ENCODE measurements at regions not wholly inside any gene's neighbourhood (a gene's known extent, or its start where the extent isn't known, plus 50 kb on each side); places are given as distances from the start of the nearest gene placed in this dataset.

GRCh38 chr4:103305355-103305754 lies 107.2 kb upstream of the CENPE start:
- DNase-seq (ENCODE audit: low read depth) = no peak
- no peak overlapping the region for H3K4me3 ChIP-seq (ENCODE audit: low read depth, low read length)
- in situ Hi-C loops (cut with HindIII; ENCODE audit: low sequenced_read_pairs) = no loop called here
- no peak for TF ChIP-seq CTCF (IDR thresholded peaks at IDR 0.05; ENCODE audit: low read depth, low read length, missing control alignments)

- in situ Hi-C loops (cut with HindIII; ENCODE audit: low sequenced_read_pairs) = no loop called here
- no peak for DNase-seq (ENCODE audit: low read depth)
- no peak for TF ChIP-seq CTCF (IDR thresholded peaks at IDR 0.05; ENCODE audit: low read depth, low read length, missing control alignments)
- no peak overlapping the region for H3K4me3 ChIP-seq (ENCODE audit: low read depth, low read length)
Observed at GRCh38 chr4:103303011-103303410, 104.9 kb upstream of the CENPE start.

DNA sequence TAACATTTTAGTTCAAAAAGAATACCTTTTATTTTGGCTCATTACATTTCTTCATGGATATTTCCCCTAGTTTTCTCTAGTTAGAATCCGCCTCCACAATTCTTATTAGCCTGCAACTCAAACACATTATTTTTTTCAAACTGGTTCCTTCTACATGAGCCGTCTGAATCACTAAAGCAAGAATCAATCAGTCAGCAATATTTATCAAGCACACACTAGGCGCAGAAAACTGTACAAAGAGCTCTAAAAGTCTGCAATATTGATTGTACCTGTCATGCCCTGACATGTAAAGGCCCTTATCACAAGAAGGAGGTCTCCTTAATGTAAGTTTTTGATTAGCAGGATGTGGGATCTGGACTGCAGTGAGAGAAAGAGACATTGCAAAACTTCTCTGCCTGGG lies 94.8 kb upstream of the CENPE start:
- no peak overlapping the region for H3K4me3 ChIP-seq (ENCODE audit: low read depth, low read length)
- in situ Hi-C loops (cut with HindIII; ENCODE audit: low sequenced_read_pairs) = no loop called here
- no peak for DNase-seq (ENCODE audit: low read depth)
- TF ChIP-seq CTCF (IDR thresholded peaks at IDR 0.05; ENCODE audit: low read depth, low read length, missing control alignments) = no peak

DNA sequence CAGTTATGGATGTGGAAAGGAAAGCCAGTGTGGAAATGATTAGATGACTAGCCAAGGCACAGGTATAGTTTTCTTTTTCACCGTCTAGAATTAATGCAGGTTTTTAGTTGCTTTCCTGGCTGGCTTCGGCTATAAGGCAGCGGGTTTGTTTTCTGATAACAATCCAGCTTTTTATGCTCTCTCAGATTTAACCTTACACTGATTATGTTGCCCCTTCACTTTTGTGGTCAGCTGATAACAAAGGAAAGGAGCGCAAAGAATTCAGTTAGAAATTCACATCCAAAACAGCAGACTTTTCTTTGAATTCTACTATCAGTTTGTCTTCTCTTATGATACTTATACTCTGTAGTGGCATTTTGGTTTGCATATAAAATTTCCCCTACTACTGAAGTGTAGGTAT lies 94.2 kb upstream of the CENPE start:
- TF ChIP-seq CTCF (IDR thresholded peaks at IDR 0.05; ENCODE audit: low read depth, low read length, missing control alignments) = no peak
- in situ Hi-C loops (cut with HindIII; ENCODE audit: low sequenced_read_pairs) = no loop called here
- DNase-seq (ENCODE audit: low read depth) = no peak
- H3K4me3 ChIP-seq (ENCODE audit: low read depth, low read length) = no peak overlapping the region

GRCh38 chr4:103289186-103289585 lies 91.0 kb upstream of the CENPE start:
- in situ Hi-C loops (cut with HindIII; ENCODE audit: low sequenced_read_pairs) = no loop called here
- no peak for TF ChIP-seq CTCF (IDR thresholded peaks at IDR 0.05; ENCODE audit: low read depth, low read length, missing control alignments)
- H3K4me3 ChIP-seq (ENCODE audit: low read depth, low read length) = no peak overlapping the region
- no peak for DNase-seq (ENCODE audit: low read depth)

GRCh38 chr4:103272174-103272573 lies 74.0 kb upstream of the CENPE start:
- no peak overlapping the region for H3K4me3 ChIP-seq (ENCODE audit: low read depth, low read length)
- no peak for TF ChIP-seq CTCF (IDR thresholded peaks at IDR 0.05; ENCODE audit: low read depth, low read length, missing control alignments)
- no peak for DNase-seq (ENCODE audit: low read depth)
- in situ Hi-C loops (cut with HindIII; ENCODE audit: low sequenced_read_pairs) = no loop called here

GRCh38 chr4:103268746-103269145 lies 70.6 kb upstream of the CENPE start:
- no peak for DNase-seq (ENCODE audit: low read depth)
- H3K4me3 ChIP-seq (ENCODE audit: low read depth, low read length) = no peak overlapping the region
- in situ Hi-C loops (cut with HindIII; ENCODE audit: low sequenced_read_pairs) = no loop called here
- TF ChIP-seq CTCF (IDR thresholded peaks at IDR 0.05; ENCODE audit: low read depth, low read length, missing control alignments) = no peak

Data from astrocyte of the cerebellum (primary cell).